ENCODE measurements at regions not wholly inside any gene's neighbourhood (a gene's known extent, or its start where the extent isn't known, plus 50 kb on each side); places are given as distances from the start of the nearest gene placed in this dataset.

GRCh38 chr5:8528106-8528505 lies 659.2 kb downstream of the MTRR start:
- Mint-ChIP-seq H3K27ac (no peak overlapping the region), H3K9me3 (no peaks in the 10 kb centered on the region), H3K27me3 (ENCODE audit: insufficient read depth) (peaks cover 12% of the 10 kb centered on the region), H3K4me3 (no peak overlapping the region), H3K4me1 (ENCODE audit: low read depth) (no peaks in the 10 kb centered on the region), H3K36me3 (ENCODE audit: low read depth) (no peaks in the 10 kb centered on the region)
- TF ChIP-seq CTCF (IDR thresholded peaks at IDR 0.05) = no peak
- DNase-seq = no peak

- DNase-seq = no peak
- H3K4me3 Mint-ChIP-seq = no peak overlapping the region
- H3K36me3 Mint-ChIP-seq (ENCODE audit: low read depth) = no peaks in the 10 kb centered on the region
- H3K4me1 Mint-ChIP-seq (ENCODE audit: low read depth) = no peaks in the 10 kb centered on the region
- peaks cover 4% of the 10 kb centered on the region for H3K27me3 Mint-ChIP-seq (ENCODE audit: insufficient read depth)
- no peaks in the 10 kb centered on the region for H3K9me3 Mint-ChIP-seq
- no peak overlapping the region for H3K27ac Mint-ChIP-seq
- TF ChIP-seq CTCF (IDR thresholded peaks at IDR 0.05) = no peak
These were observed 669.9 kb downstream of the MTRR start for GRCh38 chr5:8538821-8539220.

GRCh38 chr5:8540317-8540716 lies 671.4 kb downstream of the MTRR start:
- no peaks in the 10 kb centered on the region for H3K36me3 Mint-ChIP-seq (ENCODE audit: low read depth)
- H3K27ac Mint-ChIP-seq = no peak overlapping the region
- no peak for DNase-seq
- no peaks in the 10 kb centered on the region for H3K4me1 Mint-ChIP-seq (ENCODE audit: low read depth)
- H3K9me3 Mint-ChIP-seq = no peaks in the 10 kb centered on the region
- no peak for TF ChIP-seq CTCF (IDR thresholded peaks at IDR 0.05)
- no peak overlapping the region for H3K4me3 Mint-ChIP-seq
- peaks cover 4% of the 10 kb centered on the region for H3K27me3 Mint-ChIP-seq (ENCODE audit: insufficient read depth)

GRCh38 chr5:8550921-8551320 lies 682.0 kb downstream of the MTRR start:
- no peaks in the 10 kb centered on the region for H3K36me3 Mint-ChIP-seq (ENCODE audit: low read depth)
- H3K9me3 Mint-ChIP-seq = no peaks in the 10 kb centered on the region; the same call in 1 of the 2 replicates
- H3K27me3 Mint-ChIP-seq (ENCODE audit: insufficient read depth) = peaks cover 2% of the 10 kb centered on the region; the same call in 1 of the 2 replicates
- DNase-seq = no peak
- H3K4me1 Mint-ChIP-seq (ENCODE audit: low read depth) = no peaks in the 10 kb centered on the region
- H3K27ac Mint-ChIP-seq = no peak overlapping the region
- H3K4me3 Mint-ChIP-seq = no peak overlapping the region
- TF ChIP-seq CTCF (IDR thresholded peaks at IDR 0.05) = no peak

- H3K27ac Mint-ChIP-seq = no peak overlapping the region
- no peak for TF ChIP-seq CTCF (IDR thresholded peaks at IDR 0.05)
- H3K4me3 Mint-ChIP-seq = no peak overlapping the region
- no peak for DNase-seq
- no peaks in the 10 kb centered on the region; the same call in 1 of the 2 replicates for H3K9me3 Mint-ChIP-seq
- no peaks in the 10 kb centered on the region for H3K4me1 Mint-ChIP-seq (ENCODE audit: low read depth)
- peaks cover 2% of the 10 kb centered on the region; the same call in 1 of the 2 replicates for H3K27me3 Mint-ChIP-seq (ENCODE audit: insufficient read depth)
- H3K36me3 Mint-ChIP-seq (ENCODE audit: low read depth) = no peaks in the 10 kb centered on the region
These were observed 684.4 kb downstream of the MTRR start for GRCh38 chr5:8553364-8553763.

GRCh38 chr5:8557728-8558127 lies 688.8 kb downstream of the MTRR start:
- Mint-ChIP-seq H3K27me3 (ENCODE audit: insufficient read depth) (peaks cover 3% of the 10 kb centered on the region; the same call in 1 of the 2 replicates), H3K4me3 (no peak overlapping the region), H3K4me1 (ENCODE audit: low read depth) (no peaks in the 10 kb centered on the region), H3K27ac (no peak overlapping the region), H3K9me3 (no peaks in the 10 kb centered on the region; the same call in 1 of the 2 replicates), H3K36me3 (ENCODE audit: low read depth) (no peaks in the 10 kb centered on the region)
- TF ChIP-seq CTCF (IDR thresholded peaks at IDR 0.05) = no peak
- DNase-seq = no peak
